GM19324 (cell line): ENCODE measurements at regions not wholly inside any gene's neighbourhood (a gene's known extent, or its start where the extent isn't known, plus 50 kb on each side); places are given as distances from the start of the nearest gene placed in this dataset.

Source experiments
- ATAC-seq: cut with Tn5 transposase; IDR thresholded peaks from one replicate; pipeline ENCODE4 v1.9.1; 2021; ENCODE audit warnings: mild to moderate bottlenecking, moderate library complexity; ENCODE audit not compliant: unreplicated experiment, low FRiP score

GRCh38 chr2:41698678-41699422, 349.0 kb upstream of the PKDCC start:
- ATAC-seq = no peak

GRCh38 chr2:41701231-41701630, 346.6 kb upstream of the PKDCC start:
- no peak for ATAC-seq

GRCh38 chr2:41703123-41703522, 344.7 kb upstream of the PKDCC start:
- ATAC-seq = no peak

GRCh38 chr2:41705634-41706033, 342.2 kb upstream of the PKDCC start:
- no peak for ATAC-seq

GRCh38 chr2:41706286-41706685, 341.5 kb upstream of the PKDCC start:
- no peak for ATAC-seq

GRCh38 chr2:41707790-41708451, 339.9 kb upstream of the PKDCC start:
- ATAC-seq = no peak

GRCh38 chr2:41709702-41710599, 337.9 kb upstream of the PKDCC start:
- ATAC-seq = no peak

GRCh38 chr2:41710944-41711343, 336.9 kb upstream of the PKDCC start:
- no peak for ATAC-seq

- no peak for ATAC-seq
Measured at GRCh38 chr2:41711736-41712135, 336.1 kb upstream of the PKDCC start.

GRCh38 chr2:41716497-41716896, 331.3 kb upstream of the PKDCC start:
- ATAC-seq = no peak

- ATAC-seq = no peak
Measured at GRCh38 chr2:41717839-41718238, 330.0 kb upstream of the PKDCC start.

GRCh38 chr2:41718705-41719104, 329.1 kb upstream of the PKDCC start:
- no peak for ATAC-seq

GRCh38 chr2:41719756-41720155, 328.1 kb upstream of the PKDCC start:
- ATAC-seq = no peak

GRCh38 chr2:41720331-41721251, 327.2 kb upstream of the PKDCC start:
- peak; percentile 34 for ATAC-seq

- ATAC-seq = no peak
Measured at GRCh38 chr2:41722668-41723369, 325.0 kb upstream of the PKDCC start.

- ATAC-seq = no peak
Measured at GRCh38 chr2:41723526-41723925, 324.3 kb upstream of the PKDCC start.

GRCh38 chr2:41724465-41724864, 323.4 kb upstream of the PKDCC start:
- no peak for ATAC-seq

- no peak for ATAC-seq
Measured at GRCh38 chr2:41725901-41726300, 321.9 kb upstream of the PKDCC start.

- ATAC-seq = no peak
Measured at GRCh38 chr2:41726364-41726763, 321.5 kb upstream of the PKDCC start.

GRCh38 chr2:41727152-41727551, 320.7 kb upstream of the PKDCC start:
- ATAC-seq = no peak
